Gastroesophageal sphincter (tissue), 4 donors: ENCODE measurements at regions not wholly inside any gene's neighbourhood (a gene's known extent, or its start where the extent isn't known, plus 50 kb on each side); places are given as distances from the start of the nearest gene placed in this dataset.
"Not testable (repeated sequence)": the region's sequence is repeated elsewhere in the genome, so short reads cannot be mapped to it uniquely, and the experiment has no call there.

Experiments used
- ATAC-seq: fragments of 150-250 bp; one replicate; pipeline ENCODE4 v1.9.1; 2016; ENCODE audit warnings: mild to moderate bottlenecking, moderate library complexity
- H3K27ac ChIP-seq, 4 donors: fragments of 200-600 bp; sonication (generic) in 3 of 4; 1 replicate in 3 of 4; 2 replicates in 1 of 4; pipeline ENCODE4 v1.5.1; 2016 to 2019
- H3K27me3 ChIP-seq: fragments of 200-600 bp; sonication (generic); one replicate; pipeline ENCODE4 v1.5.1; 2019
- H3K36me3 ChIP-seq, 2 donors: fragments of 200-600 bp; sonication (generic); one replicate each; pipeline ENCODE4 v1.5.1; 2019; ENCODE audit warnings: control low read depth in 1 of 2
- H3K4me1 ChIP-seq, 3 donors: fragments of 200-600 bp; sonication (generic); 1 replicate in 2 of 3; 2 replicates in 1 of 3; pipeline ENCODE4 v1.5.1; 2016 to 2019; ENCODE audit warnings: control low read depth in 2 of 3
- H3K4me3 ChIP-seq, 2 donors: fragments of 200-600 bp; sonication (generic); one replicate each; pipeline ENCODE4 v1.5.1; 2019; ENCODE audit warnings: mild to moderate bottlenecking in 1 of 2, moderate library complexity in 1 of 2
- H3K9me3 ChIP-seq, 3 donors: fragments of 200-600 bp; sonication (generic); one replicate each; pipeline ENCODE4 v1.5.1; 2017 to 2019; ENCODE audit warnings: control low read depth in 2 of 3
- CTCF ChIP-seq, 4 experiments: fragments of 200-600 bp in 2 of 4; fragments of 450-650 bp in 2 of 4; sonication (generic) in 1 of 4; IDR thresholded peaks; one replicate each; pipeline ENCODE4 v1.5.1; 2017 to 2019; ENCODE audit warnings: antibody characterized with exemption in 4 of 4, mild to moderate bottlenecking in 2 of 4, moderate library complexity in 2 of 4
- EP300 ChIP-seq: sonication (generic); formaldehyde crosslinking; IDR thresholded peaks from one replicate; pipeline ENCODE4 v1.6.1; 2017; ENCODE audit warnings: antibody characterized with exemption, mild to moderate bottlenecking
- POLR2A ChIP-seq, 2 donors: fragments of 450-650 bp; IDR thresholded peaks; one replicate each; pipeline ENCODE4 v1.6.1; 2017; ENCODE audit warnings: antibody characterized with exemption in 2 of 2, mild to moderate bottlenecking in 2 of 2, moderate library complexity in 1 of 2
- POLR2AphosphoS5 ChIP-seq: sonication (generic); formaldehyde crosslinking; IDR thresholded peaks from one replicate; pipeline ENCODE4 v1.6.1; 2017; ENCODE audit warnings: antibody characterized with exemption
- whole genome bisulfite sequencing, 2 donors: methylation state at CpG; one replicate each; pipeline ENCODE4 v1.1.5; 2018; ENCODE audit warnings: low coverage in 1 of 2; 5-methylcytosine and 5-hydroxymethylcytosine counted together

- Histone ChIP-seq H3K27me3 (no peaks in the 10 kb centered on the region), H3K27ac (no peak overlapping the region), H3K4me1 (no peaks in the 10 kb centered on the region), H3K9me3 (no peaks in the 10 kb centered on the region), H3K36me3 (no peaks in the 10 kb centered on the region), H3K4me3 (no peak overlapping the region)
- no peak for ATAC-seq
- whole genome bisulfite sequencing, 2 donors = 68 to 72% methylated on average over 5 to 6 of the region's 24 CpGs
- TF ChIP-seq CTCF (IDR thresholded peaks at IDR 0.05) (no peak), POLR2A (IDR thresholded peaks at IDR 0.05) (no peak), EP300 (no peak), POLR2AphosphoS5 (no peak)
Observed at GRCh38 chr2:8599421-8600242, 82.2 kb upstream of the ID2 start.

GRCh38 chr2:8600456-8600855 lies 81.4 kb upstream of the ID2 start:
- H3K27me3 ChIP-seq = no peaks in the 10 kb centered on the region
- no peak overlapping the region for H3K27ac ChIP-seq
- H3K9me3 ChIP-seq = no peaks in the 10 kb centered on the region
- H3K4me3 ChIP-seq = no peak overlapping the region
- no peak for ATAC-seq
- WGBS, 2 donors = 92 to 100% methylated on average over 1 to 5 of the region's 14 CpGs
- H3K36me3 ChIP-seq = no peaks in the 10 kb centered on the region
- no peak for TF ChIP-seq EP300
- no peak for TF ChIP-seq POLR2A (IDR thresholded peaks at IDR 0.05)
- no peak for TF ChIP-seq CTCF (IDR thresholded peaks at IDR 0.05)
- TF ChIP-seq POLR2AphosphoS5 = no peak
- no peaks in the 10 kb centered on the region for H3K4me1 ChIP-seq

- no peak for ATAC-seq
- no peaks in the 10 kb centered on the region for H3K27me3 ChIP-seq
- 85% methylated on average over 3 of the region's 3 CpGs for WGBS, 2 donors
Observed at GRCh38 chr2:8602809-8603208, 79.0 kb upstream of the ID2 start.

GRCh38 chr2:8603356-8603755 lies 78.5 kb upstream of the ID2 start:
- not testable (repeated sequence) for H3K27me3 ChIP-seq, H3K4me1 ChIP-seq, H3K4me3 ChIP-seq, H3K36me3 ChIP-seq, H3K9me3 ChIP-seq, ATAC-seq, H3K27ac ChIP-seq
- WGBS, 2 donors = 78 to 100% methylated on average over 2 to 3 of the region's 4 CpGs

More at GRCh38 chr2:8602809-8603208, 79.0 kb upstream of the ID2 start:
- Histone ChIP-seq H3K27ac (no peak overlapping the region), H3K36me3 (no peaks in the 10 kb centered on the region), H3K4me1 (no peaks in the 10 kb centered on the region), H3K9me3 (no peaks in the 10 kb centered on the region), H3K4me3 (no peak overlapping the region)
- no peak for TF ChIP-seq EP300
- no peak for TF ChIP-seq POLR2A (IDR thresholded peaks at IDR 0.05)
- no peak for TF ChIP-seq POLR2AphosphoS5
- TF ChIP-seq CTCF (IDR thresholded peaks at IDR 0.05) = no peak

GRCh38 chr2:8604262-8604661 lies 77.6 kb upstream of the ID2 start:
- H3K4me3 ChIP-seq = no peak overlapping the region
- H3K27ac ChIP-seq = no peak overlapping the region
- no peak for TF ChIP-seq CTCF (IDR thresholded peaks at IDR 0.05)
- TF ChIP-seq EP300 = no peak
- no peak for TF ChIP-seq POLR2A (IDR thresholded peaks at IDR 0.05)
- TF ChIP-seq POLR2AphosphoS5 = no peak
- H3K9me3 ChIP-seq = no peaks in the 10 kb centered on the region
- 67 to 80% methylated on average over 2 of the region's 2 CpGs for WGBS, 2 donors
- no peak for ATAC-seq
- H3K27me3 ChIP-seq = no peaks in the 10 kb centered on the region
- H3K4me1 ChIP-seq = no peaks in the 10 kb centered on the region
- H3K36me3 ChIP-seq = no peaks in the 10 kb centered on the region
